Suprapubic skin (tissue), 4 donors: ENCODE measurements at regions not wholly inside any gene's neighbourhood (a gene's known extent, or its start where the extent isn't known, plus 50 kb on each side); places are given as distances from the start of the nearest gene placed in this dataset.
"Not testable (repeated sequence)": the region's sequence is repeated elsewhere in the genome, so short reads cannot be mapped to it uniquely, and the experiment has no call there.

Source experiments
- DNase-seq, 2 donors: peaks; one replicate each; pipeline ENCODE4 v3.0.0-alpha.2; 2019; ENCODE audit warnings: low spot score in 2 of 2
- H3K27ac ChIP-seq: fragments of 200-600 bp; sonication (generic); one replicate; pipeline ENCODE4 v1.5.1; 2019
- H3K27me3 ChIP-seq: fragments of 200-600 bp; sonication (generic); one replicate; pipeline ENCODE4 v1.5.1; 2019
- H3K36me3 ChIP-seq: fragments of 200-600 bp; sonication (generic); one replicate; pipeline ENCODE4 v1.5.1; 2019
- H3K4me1 ChIP-seq: fragments of 200-600 bp; sonication (generic); one replicate; pipeline ENCODE4 v1.5.1; 2019
- H3K4me3 ChIP-seq: fragments of 200-600 bp; sonication (generic); one replicate; pipeline ENCODE4 v1.5.1; 2019; ENCODE audit warnings: mild to moderate bottlenecking
- H3K9me3 ChIP-seq: fragments of 200-600 bp; sonication (generic); one replicate; pipeline ENCODE4 v1.5.1; 2019
- EP300 ChIP-seq: sonication (generic); formaldehyde crosslinking; IDR thresholded peaks from one replicate; pipeline ENCODE4 v1.6.1; 2017; ENCODE audit warnings: antibody characterized with exemption
- POLR2A ChIP-seq, 2 donors: fragments of 450-650 bp; IDR thresholded peaks; one replicate each; pipeline ENCODE4 v1.6.1; 2017; ENCODE audit warnings: antibody characterized with exemption in 2 of 2, mild to moderate bottlenecking in 2 of 2, moderate library complexity in 2 of 2
- POLR2AphosphoS5 ChIP-seq, 3 donors: sonication (generic); formaldehyde crosslinking; IDR thresholded peaks; one replicate each; pipeline ENCODE4 v1.6.1; 2017; ENCODE audit warnings: antibody characterized with exemption in 3 of 3
- WGBS: methylation state at CpG from one replicate; pipeline ENCODE4 v1.1.5; 2018; 5-methylcytosine and 5-hydroxymethylcytosine counted together
- TF ChIP-seq, protein P1 (sequence below), 2 donors: fragments of 200-600 bp in 1 of 2; fragments of 450-650 bp in 1 of 2; sonication (generic) in 1 of 2; IDR thresholded peaks; one replicate each; pipeline ENCODE4 v1.5.1; 2016 to 2019; ENCODE audit warnings: antibody characterized with exemption in 2 of 2, mild to moderate bottlenecking in 1 of 2, moderate library complexity in 1 of 2

DNA sequence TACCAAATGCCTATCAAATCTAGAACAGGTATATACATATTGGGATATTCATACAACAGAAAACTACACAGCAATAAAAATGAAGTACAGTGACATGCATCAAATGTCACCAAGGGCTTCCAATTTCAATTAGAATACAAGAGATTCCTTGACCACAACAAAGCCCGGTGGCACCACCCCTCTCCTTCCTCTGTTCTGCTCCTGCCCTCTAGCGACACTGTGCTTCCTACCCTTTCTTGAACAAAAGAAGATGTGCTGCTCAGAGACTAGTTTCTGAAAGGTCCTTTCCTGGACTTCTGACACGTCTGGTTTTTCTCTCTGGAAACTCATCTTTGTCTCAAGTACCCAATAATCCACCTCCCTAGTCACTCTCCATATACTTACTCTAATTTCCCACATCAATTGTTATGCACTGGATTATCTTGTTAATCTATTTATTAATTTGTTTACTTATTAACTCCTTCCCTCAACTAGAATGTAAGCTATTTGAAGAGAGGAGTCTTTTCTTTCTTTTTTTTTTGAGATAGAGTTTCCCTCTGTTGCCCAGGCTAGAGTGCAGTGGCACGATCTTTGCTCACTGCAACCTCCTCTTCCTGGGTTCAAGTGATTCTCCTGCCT lies 70.4 kb upstream of the CTSV start:
- WGBS = 27% methylated on average over 4 of the region's 4 CpGs
- Histone ChIP-seq H3K27me3 (no peaks in the 10 kb centered on the region), H3K9me3 (no peaks in the 10 kb centered on the region), H3K36me3 (no peaks in the 10 kb centered on the region), H3K4me3 (no peak overlapping the region), H3K4me1 (no peaks in the 10 kb centered on the region), H3K27ac (no peak overlapping the region)
- TF ChIP-seq POLR2AphosphoS5 (IDR thresholded peaks at IDR 0.05) (no peak), POLR2A (IDR thresholded peaks at IDR 0.05) (no peak), EP300 (no peak)
- TF ChIP-seq, protein P1, sequence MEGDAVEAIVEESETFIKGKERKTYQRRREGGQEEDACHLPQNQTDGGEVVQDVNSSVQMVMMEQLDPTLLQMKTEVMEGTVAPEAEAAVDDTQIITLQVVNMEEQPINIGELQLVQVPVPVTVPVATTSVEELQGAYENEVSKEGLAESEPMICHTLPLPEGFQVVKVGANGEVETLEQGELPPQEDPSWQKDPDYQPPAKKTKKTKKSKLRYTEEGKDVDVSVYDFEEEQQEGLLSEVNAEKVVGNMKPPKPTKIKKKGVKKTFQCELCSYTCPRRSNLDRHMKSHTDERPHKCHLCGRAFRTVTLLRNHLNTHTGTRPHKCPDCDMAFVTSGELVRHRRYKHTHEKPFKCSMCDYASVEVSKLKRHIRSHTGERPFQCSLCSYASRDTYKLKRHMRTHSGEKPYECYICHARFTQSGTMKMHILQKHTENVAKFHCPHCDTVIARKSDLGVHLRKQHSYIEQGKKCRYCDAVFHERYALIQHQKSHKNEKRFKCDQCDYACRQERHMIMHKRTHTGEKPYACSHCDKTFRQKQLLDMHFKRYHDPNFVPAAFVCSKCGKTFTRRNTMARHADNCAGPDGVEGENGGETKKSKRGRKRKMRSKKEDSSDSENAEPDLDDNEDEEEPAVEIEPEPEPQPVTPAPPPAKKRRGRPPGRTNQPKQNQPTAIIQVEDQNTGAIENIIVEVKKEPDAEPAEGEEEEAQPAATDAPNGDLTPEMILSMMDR (IDR thresholded peaks at IDR 0.05) = peak in 1 of 2 donors; percentile 18
- DNase-seq = no peak

GRCh38 chr9:97105220-97105619 lies 66.3 kb upstream of the CTSV start:
- not testable (repeated sequence) for H3K4me1 ChIP-seq, DNase-seq, H3K27ac ChIP-seq, H3K9me3 ChIP-seq, H3K4me3 ChIP-seq, H3K36me3 ChIP-seq, H3K27me3 ChIP-seq
- WGBS = 53% methylated on average over 2 of the region's 2 CpGs

DNA sequence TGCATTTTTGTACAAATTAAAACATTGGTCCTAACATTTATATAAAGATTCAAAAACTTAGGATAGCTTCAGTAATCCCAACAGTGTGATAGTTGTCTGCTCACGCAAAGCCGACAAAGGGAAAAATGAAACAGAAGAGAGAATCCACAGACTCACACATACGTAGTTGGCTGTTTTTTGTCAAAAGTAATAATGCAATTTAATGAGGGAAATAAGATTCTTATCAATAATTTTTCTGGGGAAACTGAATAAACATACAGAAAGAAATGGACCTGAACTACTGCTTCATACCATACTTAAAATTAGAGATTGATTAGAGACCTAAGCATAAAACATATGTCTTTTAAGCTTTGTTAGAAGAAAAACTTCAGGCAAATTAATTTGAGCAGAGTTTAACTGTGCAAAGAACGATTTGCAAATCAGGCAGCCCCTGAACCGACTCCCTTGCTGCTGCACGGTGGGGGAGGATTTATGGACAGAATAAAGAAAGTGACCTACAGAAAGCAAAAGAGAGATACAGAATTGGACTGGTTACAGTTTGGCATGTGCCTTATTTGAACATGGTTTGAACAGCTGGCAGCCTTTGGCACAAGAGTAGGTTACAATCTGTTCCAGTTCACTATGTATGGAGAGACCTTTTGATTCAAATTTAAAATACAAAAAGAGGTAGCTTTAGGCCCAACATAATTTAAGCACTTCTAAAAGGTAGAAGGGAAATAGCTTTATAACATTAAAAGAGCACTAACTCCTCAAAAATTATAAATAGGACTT lies 64.9 kb upstream of the CTSV start:
- H3K27ac ChIP-seq, H3K27me3 ChIP-seq, H3K9me3 ChIP-seq, DNase-seq, H3K4me3 ChIP-seq, H3K4me1 ChIP-seq, H3K36me3 ChIP-seq: not testable (repeated sequence)
- WGBS = 75% methylated on average over 6 of the region's 6 CpGs

DNA sequence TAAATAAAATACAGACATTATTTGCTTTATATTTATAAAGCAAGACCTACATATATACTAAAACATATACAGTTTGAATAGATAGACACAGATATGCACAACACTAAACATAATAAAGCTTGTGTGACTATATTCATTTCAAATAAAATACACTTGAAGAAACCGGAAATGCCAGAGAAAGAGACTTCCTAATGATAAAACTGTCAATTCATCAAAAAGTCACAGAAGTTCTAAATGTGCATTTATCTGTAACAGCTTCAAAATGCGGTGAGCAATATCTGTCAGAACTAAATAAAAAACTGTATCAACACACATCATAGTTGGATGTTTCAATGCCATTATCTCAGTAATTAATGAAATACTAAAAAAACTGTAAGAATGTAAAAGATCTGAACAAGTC lies 60.6 kb upstream of the CTSV start:
- not testable (repeated sequence) for H3K36me3 ChIP-seq, DNase-seq, H3K4me3 ChIP-seq, H3K9me3 ChIP-seq, H3K4me1 ChIP-seq, H3K27me3 ChIP-seq, H3K27ac ChIP-seq
- WGBS = 83% methylated on average over 2 of the region's 2 CpGs

DNA sequence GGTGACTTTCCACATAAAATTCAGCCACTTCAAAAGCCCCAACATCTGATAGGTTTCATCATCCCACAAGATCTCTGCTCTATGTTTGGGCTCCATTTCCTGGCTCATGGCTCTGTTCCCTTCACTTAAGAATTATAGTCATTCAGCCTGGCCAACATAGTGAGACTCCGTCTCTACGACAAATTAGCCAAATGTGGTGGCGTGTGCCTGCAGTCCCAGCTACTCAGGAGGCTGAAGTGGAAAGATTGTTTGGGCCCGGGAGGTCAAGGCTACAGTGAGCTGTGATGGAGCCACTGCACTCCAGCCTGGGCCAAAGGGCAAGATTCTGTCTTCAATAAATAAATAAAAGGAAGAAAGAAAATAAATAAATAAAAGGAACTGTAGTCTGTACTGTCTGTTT lies 57.9 kb upstream of the CTSV start:
- DNase-seq = no peak
- H3K27ac ChIP-seq = no peak overlapping the region
- no peaks in the 10 kb centered on the region for H3K36me3 ChIP-seq
- 97% methylated on average over 4 of the region's 4 CpGs for WGBS
- H3K4me3 ChIP-seq = no peak overlapping the region
- peaks cover 3% of the 10 kb centered on the region for H3K27me3 ChIP-seq
- TF ChIP-seq POLR2A (IDR thresholded peaks at IDR 0.05) = no peak
- TF ChIP-seq POLR2AphosphoS5 (IDR thresholded peaks at IDR 0.05) = no peak
- TF ChIP-seq EP300 = no peak
- TF ChIP-seq, protein P1 (IDR thresholded peaks at IDR 0.05) = no peak
- H3K9me3 ChIP-seq = no peaks in the 10 kb centered on the region
- no peaks in the 10 kb centered on the region for H3K4me1 ChIP-seq

GRCh38 chr9:97089361-97089760 lies 50.4 kb upstream of the CTSV start:
- not testable (repeated sequence) for H3K27ac ChIP-seq

More at GRCh38 chr9:97089361-97089760, 50.4 kb upstream of the CTSV start:
- H3K9me3 ChIP-seq, H3K36me3 ChIP-seq, H3K4me3 ChIP-seq, DNase-seq, H3K27me3 ChIP-seq, H3K4me1 ChIP-seq: not testable (repeated sequence)
- 58% methylated on average over 3 of the region's 3 CpGs for WGBS
